Erythroblast (primary cell): ENCODE measurements at regions not wholly inside any gene's neighbourhood (a gene's known extent, or its start where the extent isn't known, plus 50 kb on each side); places are given as distances from the start of the nearest gene placed in this dataset.

ENCODE experiments used
- GATA1 ChIP-seq: IDR thresholded peaks from 2 replicates; pipeline ENCODE4 v1.6.1; 2011; ENCODE audit warnings: low read depth, mild to moderate bottlenecking, control low read depth, low read length, moderate library complexity
- POLR2A ChIP-seq: IDR thresholded peaks from 2 replicates; pipeline ENCODE4 v1.6.1; 2011; ENCODE audit warnings: mild to moderate bottlenecking, low read length

- no peak for TF ChIP-seq POLR2A
- TF ChIP-seq GATA1: no peak
Measured at GRCh38 chrY:8377491-8377890, 959.8 kb upstream of the TSPY4 start.
